ENCODE measurements at regions not wholly inside any gene's neighbourhood (a gene's known extent, or its start where the extent isn't known, plus 50 kb on each side); places are given as distances from the start of the nearest gene placed in this dataset.
A peak's percentile ranks its signal among the peaks of the same experiment; 100 is the strongest.

DNA sequence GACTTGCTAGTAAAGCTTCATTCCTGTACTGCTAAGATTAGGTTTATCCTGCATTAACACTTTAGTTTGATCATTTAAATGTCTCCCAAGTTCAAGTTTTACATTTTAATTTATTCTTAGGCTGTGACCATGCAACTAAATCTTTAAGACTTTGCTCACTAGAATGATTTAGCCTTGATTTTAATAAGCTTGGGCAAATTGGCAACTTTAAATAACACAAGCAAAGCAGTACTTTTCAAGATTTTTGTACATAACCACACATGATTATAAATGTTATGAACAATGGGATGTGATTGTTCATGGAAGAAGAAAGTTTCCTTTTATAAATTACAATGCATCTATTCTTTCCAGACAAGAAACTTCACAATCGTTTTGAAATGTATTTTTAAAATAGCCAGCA is 948.0 kb upstream of the EPHA7 start:
- DNase-seq, result no peak

GRCh38 chr6:94362061-94362864 is 942.9 kb upstream of the EPHA7 start:
- DNase-seq, result no peak

DNA sequence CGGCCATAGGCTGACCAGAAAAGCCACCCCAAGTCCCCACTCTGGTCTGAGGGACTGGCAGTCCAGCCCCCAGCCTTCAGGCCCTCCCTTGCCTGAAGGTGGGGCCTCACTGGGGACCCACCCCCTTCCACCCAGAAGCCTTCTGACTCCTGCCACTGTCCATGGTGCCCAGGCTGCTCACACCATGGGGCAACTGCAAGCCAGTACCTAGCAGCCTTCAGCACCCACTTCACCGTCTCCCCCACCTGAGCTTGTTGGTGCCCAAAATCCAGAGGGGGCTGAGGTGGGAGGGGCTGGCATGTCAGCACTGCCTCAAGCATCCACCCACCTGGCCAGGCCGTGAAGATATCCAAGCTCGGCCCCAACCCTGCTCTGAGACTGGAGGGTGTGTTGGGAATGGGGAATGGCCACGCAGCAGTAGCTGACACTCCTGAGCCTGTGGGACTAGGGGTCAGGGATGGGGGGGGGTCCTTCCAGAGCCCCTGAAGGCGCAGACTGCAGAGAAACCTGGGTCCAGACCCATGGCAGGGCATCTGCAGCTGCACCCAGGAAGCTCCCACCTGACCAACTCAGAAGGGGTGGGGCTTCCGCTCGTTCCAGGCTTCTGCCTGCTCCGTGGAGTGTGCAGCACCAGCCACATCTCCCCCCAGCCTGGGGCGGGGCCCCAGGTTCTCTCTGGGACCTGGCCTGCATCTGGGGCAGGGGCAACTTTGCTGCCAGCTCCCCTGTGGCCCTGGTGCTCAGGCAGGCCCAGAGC is 942.1 kb upstream of the EPHA7 start:
- DNase-seq, result no peak

DNA sequence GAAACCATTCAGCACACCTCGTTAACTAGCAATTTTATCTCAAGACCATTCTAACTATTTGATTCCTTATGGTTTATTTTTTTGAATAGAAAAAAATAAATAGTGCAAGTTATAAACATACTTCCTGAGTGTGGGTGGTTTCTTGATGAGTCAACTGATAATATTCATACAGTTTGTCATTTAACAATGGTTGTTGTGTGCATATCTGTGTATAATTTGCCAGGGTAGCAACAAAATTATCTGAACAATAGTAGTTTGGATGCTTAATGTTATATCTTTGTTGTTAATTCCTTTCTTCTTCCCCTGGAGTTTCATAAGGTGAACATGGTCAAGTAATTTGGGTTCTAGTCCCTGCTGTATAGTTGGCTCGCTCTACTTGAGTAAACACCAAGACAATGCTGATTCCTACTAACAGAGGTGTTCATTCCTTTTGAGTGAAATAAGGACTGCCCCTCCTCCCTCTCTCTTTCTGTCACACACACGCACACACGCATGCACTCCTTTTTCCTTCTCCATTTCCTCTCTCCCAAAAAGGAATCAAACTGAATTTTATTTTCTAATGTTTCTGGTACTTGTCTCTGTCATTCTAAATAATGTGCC is 938.1 kb upstream of the EPHA7 start:
- DNase-seq, result no peak

- DNase-seq, result no peak
Observed at GRCh38 chr6:94350833-94351232, 931.5 kb upstream of the EPHA7 start.

GRCh38 chr6:94349227-94349626 is 929.9 kb upstream of the EPHA7 start:
- no peak for DNase-seq

DNA sequence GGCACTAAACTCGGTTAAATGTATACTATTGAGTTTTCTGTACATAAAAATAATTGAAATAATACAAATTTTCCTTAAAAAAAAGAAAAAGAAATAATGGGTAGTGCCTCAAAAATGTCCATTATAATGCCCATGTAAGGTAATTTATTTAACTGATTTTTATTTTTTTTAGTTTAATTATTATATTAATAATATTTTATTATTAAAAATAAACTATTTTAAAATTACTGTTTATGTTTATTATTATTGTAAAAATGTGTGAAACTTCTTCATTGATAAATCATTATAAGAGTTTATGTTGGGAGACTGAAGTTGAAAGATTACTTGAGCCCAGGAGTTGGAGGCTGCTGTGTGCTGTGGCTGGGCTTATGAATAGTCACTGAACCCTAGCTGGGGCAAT is 925.5 kb upstream of the EPHA7 start:
- DNase-seq, result no peak

GRCh38 chr6:94341173-94341572 is 921.8 kb upstream of the EPHA7 start:
- no peak for DNase-seq

DNA sequence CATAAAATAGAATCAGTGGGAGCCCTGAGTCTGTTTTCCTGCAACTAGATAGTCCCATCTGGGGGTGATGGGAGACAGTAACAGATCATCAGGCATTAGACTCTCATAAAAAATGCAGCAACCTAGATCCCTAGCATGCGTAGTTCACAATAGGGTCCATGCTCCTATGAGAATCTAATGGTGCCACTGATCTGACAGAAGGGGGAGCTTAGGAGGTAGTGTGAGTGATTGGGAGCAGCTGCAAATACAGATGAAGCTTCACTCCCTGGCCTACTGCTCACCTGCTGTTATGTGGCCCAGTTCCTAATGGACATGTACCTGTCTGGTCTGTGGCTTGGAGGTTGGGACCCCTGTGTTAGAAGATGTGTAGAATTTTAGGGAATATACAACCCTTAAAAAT is 904.5 kb upstream of the EPHA7 start:
- DNase-seq, result no peak

GRCh38 chr6:94300424-94301144 is 881.2 kb upstream of the EPHA7 start:
- peak; percentile 60 for DNase-seq

DNA sequence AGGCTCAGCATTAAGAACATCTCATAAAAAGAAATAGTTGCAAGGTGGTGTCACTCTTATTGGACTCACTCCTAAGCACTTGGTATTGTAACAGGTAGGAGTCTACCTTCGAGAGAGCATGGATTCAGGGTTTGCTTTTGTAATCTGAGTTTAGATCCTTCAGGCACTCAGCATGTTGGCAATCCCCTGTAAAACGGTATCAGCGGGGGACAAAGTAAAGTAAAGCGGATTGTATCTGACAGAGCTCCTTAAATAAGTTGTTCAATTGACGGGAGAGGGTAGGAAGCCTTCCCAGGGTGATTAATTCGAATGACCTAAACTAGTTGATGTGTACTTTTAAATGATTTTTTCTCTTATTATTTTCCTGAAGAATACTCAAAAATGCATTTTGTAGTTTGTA is 869.8 kb upstream of the EPHA7 start:
- DNase-seq, result no peak

GRCh38 chr6:94278146-94278545 is 858.8 kb upstream of the EPHA7 start:
- peak; percentile 1 for DNase-seq

DNA sequence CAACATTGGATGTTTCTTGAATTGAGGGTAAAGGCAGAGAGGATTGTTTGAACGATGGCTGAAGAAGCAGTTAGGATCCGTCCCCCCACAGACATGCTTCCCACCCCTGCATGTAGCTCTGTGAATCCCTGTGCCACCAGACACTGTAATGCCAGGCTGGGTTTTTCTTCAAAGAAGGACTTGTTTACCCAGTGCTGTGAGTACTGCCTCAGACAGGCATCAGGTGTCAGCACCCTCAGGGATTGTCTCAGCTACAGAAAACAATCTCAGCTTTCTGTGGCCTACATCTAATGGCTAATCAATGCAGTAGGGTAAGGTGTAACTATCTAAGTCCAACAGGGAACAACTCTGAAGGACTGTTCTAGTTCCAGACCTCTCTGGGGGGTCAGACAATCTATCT is 853.0 kb upstream of the EPHA7 start:
- DNase-seq, result no peak

DNA sequence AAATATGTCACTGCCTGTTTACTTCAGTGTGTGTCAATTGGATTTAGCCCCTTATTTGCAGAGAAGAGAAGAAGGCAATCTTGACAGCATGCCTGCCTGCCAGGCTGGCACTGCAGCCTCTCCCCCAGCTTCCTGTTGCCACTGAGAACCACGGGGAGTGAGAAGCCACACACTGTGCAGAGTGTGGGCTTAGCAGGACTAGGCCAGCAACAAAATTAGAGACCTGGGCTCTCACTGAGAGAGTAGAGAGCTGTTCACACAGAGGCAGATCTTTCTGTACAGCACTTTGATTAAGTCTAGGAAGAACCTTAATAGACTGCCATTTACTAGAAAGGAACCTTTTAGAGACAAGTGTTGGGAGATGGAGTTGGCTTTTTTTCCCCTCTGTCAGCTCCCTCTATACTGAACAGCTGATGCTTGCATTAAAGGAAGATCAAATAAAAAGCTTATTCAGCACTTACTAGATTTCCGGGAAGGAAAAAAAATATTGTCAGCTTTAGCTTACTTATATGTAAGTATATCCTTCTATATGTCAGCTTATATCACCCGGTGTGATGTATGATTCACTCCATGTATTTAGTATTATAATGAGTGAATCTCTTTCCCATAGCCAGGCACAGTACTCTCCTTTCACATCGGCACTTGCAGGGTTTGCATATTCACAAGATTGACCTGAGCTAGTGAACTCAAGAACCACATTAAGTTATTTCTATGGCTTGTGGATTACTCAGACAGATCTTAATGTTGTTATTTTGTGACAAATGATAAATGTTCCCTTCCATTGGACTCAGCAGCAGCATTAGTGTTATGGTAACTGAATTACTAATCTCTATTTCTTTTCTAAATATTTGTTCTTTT is 851.0 kb upstream of the EPHA7 start:
- DNase-seq, result no peak

DNA sequence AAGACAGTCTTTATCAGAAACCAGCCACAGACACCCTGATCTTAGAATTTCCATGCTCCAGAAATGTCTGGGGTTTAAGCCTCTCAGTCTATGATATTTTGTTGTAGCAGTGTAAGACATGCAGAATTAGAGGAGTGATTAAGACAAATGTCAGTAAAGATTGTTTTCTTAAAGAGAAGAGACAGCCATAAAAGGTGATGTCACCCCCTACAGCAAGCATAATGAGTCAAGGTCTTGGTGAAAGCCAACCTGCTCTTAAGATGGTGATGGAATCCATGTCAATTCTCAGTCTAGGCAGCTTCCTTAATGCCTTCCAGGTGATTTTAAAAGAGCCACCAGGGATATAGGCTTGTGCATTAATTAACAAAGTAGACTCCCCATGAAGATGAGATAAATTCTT is 849.9 kb upstream of the EPHA7 start:
- DNase-seq, result no peak

GRCh38 chr6:94260765-94261164 is 841.4 kb upstream of the EPHA7 start:
- DNase-seq, result no peak

- peak; percentile 24 for DNase-seq
Observed at GRCh38 chr6:94254689-94255088, 835.3 kb upstream of the EPHA7 start.

DNA sequence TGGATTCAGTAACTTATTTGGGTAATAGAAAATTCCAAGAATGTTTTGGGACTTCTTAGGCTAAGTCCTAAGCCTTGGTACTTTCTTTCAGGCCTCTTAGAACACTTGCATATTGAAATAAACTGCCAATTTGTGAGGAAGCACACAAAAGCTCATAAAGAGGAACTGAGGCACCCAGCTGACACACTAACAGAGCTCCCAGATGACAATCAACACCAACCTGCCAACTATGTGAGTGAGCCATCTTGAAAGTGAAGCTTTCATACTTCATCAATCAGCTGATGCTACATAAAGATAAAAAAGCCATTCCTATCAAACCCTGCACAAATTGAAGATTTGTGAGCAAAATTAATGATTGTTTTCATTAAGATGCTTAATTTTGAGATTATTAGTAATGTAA is 832.5 kb upstream of the EPHA7 start:
- DNase-seq, result no peak

- no peak for DNase-seq
Observed at GRCh38 chr6:94245395-94245794, 826.0 kb upstream of the EPHA7 start.

GRCh38 chr6:94238868-94239267 is 819.5 kb upstream of the EPHA7 start:
- no peak for DNase-seq

- DNase-seq, result no peak
Observed at GRCh38 chr6:94227741-94228140, 808.4 kb upstream of the EPHA7 start.

DNA sequence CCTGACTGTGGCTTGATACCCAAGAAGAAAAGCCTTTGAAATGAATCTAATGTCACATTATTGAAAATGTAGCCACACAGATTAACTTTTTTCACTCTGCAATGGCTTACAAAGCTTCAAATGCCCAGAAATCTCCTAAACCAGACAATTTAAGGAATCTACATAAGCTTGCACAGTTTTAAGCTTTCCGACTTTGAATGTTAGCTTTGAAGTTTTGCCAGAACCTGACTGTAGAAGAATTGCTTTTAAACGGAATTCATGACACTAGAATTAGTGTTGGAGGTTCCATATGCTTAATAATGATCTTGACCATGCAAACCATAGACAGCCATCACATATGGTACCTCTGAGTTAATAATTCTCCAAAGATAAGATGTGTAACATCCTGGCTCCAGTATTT is 798.5 kb upstream of the EPHA7 start:
- peak; percentile 81 for DNase-seq
